HAP-1 (cell line): ENCODE measurements at regions not wholly inside any gene's neighbourhood (a gene's known extent, or its start where the extent isn't known, plus 50 kb on each side); places are given as distances from the start of the nearest gene placed in this dataset.

Experiments
- DNase-seq, 2 experiments: peaks; one replicate each; pipeline ENCODE4 v3.0.0-alpha.2; 2016 to 2020; ENCODE audit warnings: low spot score in 2 of 2
- H3K27me3 ChIP-seq: fragments of 250-450 bp; sonication (Bioruptor Pico); 2 replicates; pipeline ENCODE4 v1.5.1; 2020; ENCODE audit warnings: low read depth, mild to moderate bottlenecking, moderate library complexity
- H3K36me3 ChIP-seq: fragments of 250-450 bp; sonication (Bioruptor Pico); replicated peaks from 2 replicates; pipeline ENCODE4 v1.5.1; 2020; ENCODE audit warnings: mild to moderate bottlenecking
- H3K4me1 ChIP-seq: fragments of 250-450 bp; sonication (Bioruptor Pico); 2 replicates; pipeline ENCODE4 v1.5.1; 2020; ENCODE audit warnings: mild to moderate bottlenecking
- H3K4me3 ChIP-seq: fragments of 250-450 bp; sonication (Bioruptor Pico); 2 replicates; pipeline ENCODE4 v1.5.1; 2020; ENCODE audit warnings: mild to moderate bottlenecking, moderate library complexity
- H3K9me3 ChIP-seq: fragments of 250-450 bp; sonication (Bioruptor Pico); 2 replicates; pipeline ENCODE4 v1.5.1; 2020; ENCODE audit warnings: mild to moderate bottlenecking, moderate library complexity
- in situ Hi-C: fragments of 300-500 bp; cut with MboI; formaldehyde crosslinking; loops from 3 replicates; pipeline ENCODE4 v1.14.3; 2020; ENCODE audit warnings: low sequenced_read_pairs, inconsistent platforms, mixed read lengths

GRCh38 chr5:88509403-88509802 is 240.8 kb upstream of the TMEM161B start:
- no peak overlapping the region for H3K4me3 ChIP-seq
- no peaks in the 10 kb centered on the region for H3K27me3 ChIP-seq
- in situ Hi-C loops = no loop called here
- H3K4me1 ChIP-seq = no peaks in the 10 kb centered on the region; the same call in 1 of the 2 replicates
- no peaks in the 10 kb centered on the region for H3K36me3 ChIP-seq
- H3K9me3 ChIP-seq = no peaks in the 10 kb centered on the region
- peak; percentile 57 to 74 for DNase-seq

- H3K4me3 ChIP-seq = no peak overlapping the region
- in situ Hi-C loops = no loop called here
- no peak for DNase-seq
- no peaks in the 10 kb centered on the region for H3K36me3 ChIP-seq
- H3K27me3 ChIP-seq = no peaks in the 10 kb centered on the region
- H3K4me1 ChIP-seq = peaks cover 12% of the 10 kb centered on the region
- no peaks in the 10 kb centered on the region for H3K9me3 ChIP-seq
These were observed 238.6 kb upstream of the TMEM161B start for GRCh38 chr5:88507261-88507660.

GRCh38 chr5:88503406-88503805 is 234.8 kb upstream of the TMEM161B start:
- in situ Hi-C loops = no loop called here
- no peak for DNase-seq
- no peak overlapping the region for H3K4me3 ChIP-seq

GRCh38 chr5:88503041-88503345 is 234.3 kb upstream of the TMEM161B start:
- Histone ChIP-seq H3K36me3 (no peaks in the 10 kb centered on the region), H3K27me3 (no peaks in the 10 kb centered on the region), H3K4me3 (no peak overlapping the region), H3K4me1 (peaks cover 20% of the 10 kb centered on the region), H3K9me3 (no peaks in the 10 kb centered on the region)
- DNase-seq = no peak
- in situ Hi-C loops = no loop called here

More at GRCh38 chr5:88503406-88503805, 234.8 kb upstream of the TMEM161B start:
- Histone ChIP-seq H3K9me3 (no peaks in the 10 kb centered on the region), H3K36me3 (no peaks in the 10 kb centered on the region), H3K4me1 (peaks cover 18% of the 10 kb centered on the region), H3K27me3 (no peaks in the 10 kb centered on the region)

- Histone ChIP-seq H3K4me1 (peaks cover 20% of the 10 kb centered on the region), H3K4me3 (peak overlapping the region; percentile 16), H3K9me3 (no peaks in the 10 kb centered on the region), H3K27me3 (no peaks in the 10 kb centered on the region), H3K36me3 (no peaks in the 10 kb centered on the region)
- in situ Hi-C loops = no loop called here
- peak in 1 of 2 experiments; percentile 7 for DNase-seq
These were observed 233.8 kb upstream of the TMEM161B start for GRCh38 chr5:88502179-88503040.

- Histone ChIP-seq H3K36me3 (no peaks in the 10 kb centered on the region), H3K9me3 (no peaks in the 10 kb centered on the region), H3K27me3 (no peaks in the 10 kb centered on the region), H3K4me1 (peaks cover 11% of the 10 kb centered on the region), H3K4me3 (no peak overlapping the region)
- no peak for DNase-seq
- in situ Hi-C loops = no loop called here
These were observed 227.2 kb upstream of the TMEM161B start for GRCh38 chr5:88495810-88496209.

- Histone ChIP-seq H3K4me3 (no peak overlapping the region), H3K27me3 (no peaks in the 10 kb centered on the region), H3K9me3 (no peaks in the 10 kb centered on the region), H3K4me1 (peaks cover 35% of the 10 kb centered on the region), H3K36me3 (no peaks in the 10 kb centered on the region)
- no peak for DNase-seq
- in situ Hi-C loops = no loop called here
These were observed 222.2 kb upstream of the TMEM161B start for GRCh38 chr5:88490874-88491273.

- Histone ChIP-seq H3K4me1 (peaks cover 50% of the 10 kb centered on the region), H3K4me3 (no peak overlapping the region), H3K9me3 (no peaks in the 10 kb centered on the region), H3K36me3 (no peaks in the 10 kb centered on the region), H3K27me3 (no peaks in the 10 kb centered on the region)
- in situ Hi-C loops = loop anchor here (10.0 kb wide), 1 partner anchor 185 kb away; no protein-coding TSS in a partner anchor
- DNase-seq = peak in 1 of 2 experiments; percentile 40
These were observed 220.7 kb upstream of the TMEM161B start for GRCh38 chr5:88489364-88489763.

- H3K36me3 ChIP-seq = no peaks in the 10 kb centered on the region
- H3K9me3 ChIP-seq = no peaks in the 10 kb centered on the region
- no peak overlapping the region for H3K4me3 ChIP-seq
- in situ Hi-C loops = loop anchor here (10.0 kb wide), 1 partner anchor 186 kb away; no protein-coding TSS in a partner anchor
- no peak for DNase-seq
- H3K27me3 ChIP-seq = no peaks in the 10 kb centered on the region
- H3K4me1 ChIP-seq = peaks cover 58% of the 10 kb centered on the region
These were observed 219.9 kb upstream of the TMEM161B start for GRCh38 chr5:88488561-88488960.

- in situ Hi-C loops = loop anchor here (10.0 kb wide), 1 partner anchor 187 kb away; no protein-coding TSS in a partner anchor
- peaks cover 63% of the 10 kb centered on the region for H3K4me1 ChIP-seq
- H3K36me3 ChIP-seq = no peaks in the 10 kb centered on the region
- no peaks in the 10 kb centered on the region for H3K9me3 ChIP-seq
- DNase-seq = no peak
- no peak overlapping the region for H3K4me3 ChIP-seq
- H3K27me3 ChIP-seq = no peaks in the 10 kb centered on the region
These were observed 219.5 kb upstream of the TMEM161B start for GRCh38 chr5:88488130-88488529.

- Histone ChIP-seq H3K9me3 (no peaks in the 10 kb centered on the region), H3K27me3 (no peaks in the 10 kb centered on the region)
These were observed 218.4 kb upstream of the TMEM161B start for GRCh38 chr5:88487066-88487465.

GRCh38 chr5:88486431-88486830 is 217.8 kb upstream of the TMEM161B start:
- H3K4me1 ChIP-seq = peaks cover 76% of the 10 kb centered on the region
- in situ Hi-C loops = loop anchor here (10.0 kb wide), 1 partner anchor 188 kb away; no protein-coding TSS in a partner anchor

More at GRCh38 chr5:88487066-88487465, 218.4 kb upstream of the TMEM161B start:
- Histone ChIP-seq H3K4me3 (no peak overlapping the region), H3K4me1 (peaks cover 72% of the 10 kb centered on the region), H3K36me3 (no peaks in the 10 kb centered on the region)
- DNase-seq = no peak
- in situ Hi-C loops = loop anchor here (10.0 kb wide), 1 partner anchor 188 kb away; no protein-coding TSS in a partner anchor

GRCh38 chr5:88485531-88485930 is 216.9 kb upstream of the TMEM161B start:
- DNase-seq = peak in 1 of 2 experiments; percentile 51
- Histone ChIP-seq H3K36me3 (no peaks in the 10 kb centered on the region), H3K9me3 (no peaks in the 10 kb centered on the region), H3K4me1 (peaks cover 75% of the 10 kb centered on the region), H3K4me3 (no peak overlapping the region), H3K27me3 (no peaks in the 10 kb centered on the region)
- in situ Hi-C loops = loop anchor here (10.0 kb wide), 1 partner anchor 189 kb away; no protein-coding TSS in a partner anchor

More at GRCh38 chr5:88486431-88486830, 217.8 kb upstream of the TMEM161B start:
- Histone ChIP-seq H3K27me3 (no peaks in the 10 kb centered on the region), H3K36me3 (no peaks in the 10 kb centered on the region), H3K9me3 (no peaks in the 10 kb centered on the region), H3K4me3 (no peak overlapping the region)
- DNase-seq = no peak

GRCh38 chr5:88483964-88484672 is 215.5 kb upstream of the TMEM161B start:
- Histone ChIP-seq H3K27me3 (no peaks in the 10 kb centered on the region), H3K4me3 (no peak overlapping the region), H3K4me1 (peaks cover 71% of the 10 kb centered on the region), H3K36me3 (no peaks in the 10 kb centered on the region), H3K9me3 (no peaks in the 10 kb centered on the region)
- peak; percentile 42 to 63 for DNase-seq
- in situ Hi-C loops = loop anchor here (10.0 kb wide), 1 partner anchor 191 kb away; no protein-coding TSS in a partner anchor
